Smooth muscle cell (in vitro differentiated cells): ENCODE measurements at regions not wholly inside any gene's neighbourhood (a gene's known extent, or its start where the extent isn't known, plus 50 kb on each side); places are given as distances from the start of the nearest gene placed in this dataset.

Source experiments
- DNase-seq: peaks from one replicate; lab custom pipeline; 2025; ENCODE audit not compliant: unreplicated experiment; lab: John Stamatoyannopoulos, UW
- H2AFZ ChIP-seq: fragments of 200-600 bp; sonication (generic); 2 replicates; pipeline ENCODE4 v1.6.0; 2016; ENCODE audit warnings: antibody characterized with exemption, low read depth, mild to moderate bottlenecking
- H3F3A ChIP-seq: fragments of 200-600 bp; sonication (generic); 2 replicates; pipeline ENCODE4 v1.6.0; 2017; ENCODE audit warnings: antibody characterized with exemption, low read depth
- H3K27ac ChIP-seq: fragments of 200-600 bp; sonication (generic); 2 replicates; pipeline ENCODE4 v1.5.1; 2016; ENCODE audit warnings: low read depth, mild to moderate bottlenecking
- H3K27me3 ChIP-seq: fragments of 200-600 bp; sonication (generic); 2 replicates; pipeline ENCODE4 v1.6.1; 2016; ENCODE audit warnings: low read depth, mild to moderate bottlenecking
- H3K36me3 ChIP-seq: fragments of 200-600 bp; sonication (generic); 2 replicates; pipeline ENCODE4 v1.5.1; 2016; ENCODE audit warnings: low read depth
- H3K4me1 ChIP-seq: fragments of 200-600 bp; sonication (generic); 2 replicates; pipeline ENCODE4 v1.5.1; 2016; ENCODE audit warnings: low read depth
- H3K4me2 ChIP-seq: fragments of 200-600 bp; sonication (generic); 2 replicates; pipeline ENCODE4 v1.6.0; 2016; ENCODE audit warnings: mild to moderate bottlenecking
- H3K4me3 ChIP-seq: fragments of 200-600 bp; sonication (generic); 2 replicates; pipeline ENCODE4 v1.5.1; 2016; ENCODE audit warnings: mild to moderate bottlenecking
- H3K79me2 ChIP-seq: fragments of 200-600 bp; sonication (generic); 2 replicates; pipeline ENCODE4 v1.6.0; 2016; ENCODE audit warnings: low read depth, mild to moderate bottlenecking
- H3K9ac ChIP-seq: fragments of 200-600 bp; sonication (generic); 2 replicates; pipeline ENCODE4 v1.6.0; 2016; ENCODE audit warnings: low read depth
- H3K9me3 ChIP-seq: fragments of 200-600 bp; sonication (generic); replicated peaks from 2 replicates; pipeline ENCODE4 v1.5.1; 2016; ENCODE audit warnings: low read depth
- H4K20me1 ChIP-seq: fragments of 200-600 bp; sonication (generic); 2 replicates; pipeline ENCODE4 v1.6.0; 2016; ENCODE audit warnings: low read depth
- CTCF ChIP-seq: fragments of 200-600 bp; sonication (generic); IDR thresholded peaks from 2 replicates; pipeline ENCODE4 v1.5.1; 2017; ENCODE audit warnings: borderline replicate concordance, mild to moderate bottlenecking, antibody characterized with exemption; ENCODE audit not compliant: insufficient read depth, poor library complexity, severe bottlenecking
- WGBS: methylation state at CpG from one replicate; pipeline ENCODE4 v1.1.7; 2016; ENCODE audit warnings: low lambda C conversion rate; 5-methylcytosine and 5-hydroxymethylcytosine counted together

- Histone ChIP-seq H3K4me3 (no peak overlapping the region), H4K20me1 (no peaks in the 10 kb centered on the region), H3K4me1 (peaks cover 19% of the 10 kb centered on the region), H2AFZ (no peak overlapping the region), H3K36me3 (no peaks in the 10 kb centered on the region), H3K79me2 (no peaks in the 10 kb centered on the region), H3K4me2 (no peak overlapping the region), H3F3A (peaks cover 10% of the 10 kb centered on the region), H3K27me3 (no peaks in the 10 kb centered on the region), H3K9ac (no peak overlapping the region), H3K9me3 (no peaks in the 10 kb centered on the region), H3K27ac (no peak overlapping the region)
- TF ChIP-seq CTCF = no peak
- 68% methylated on average over 4 of the region's 4 CpGs for WGBS
- DNase-seq = no peak
These were observed 166.0 kb downstream of the VEGFA start for GRCh38 chr6:43935921-43936439.

DNA sequence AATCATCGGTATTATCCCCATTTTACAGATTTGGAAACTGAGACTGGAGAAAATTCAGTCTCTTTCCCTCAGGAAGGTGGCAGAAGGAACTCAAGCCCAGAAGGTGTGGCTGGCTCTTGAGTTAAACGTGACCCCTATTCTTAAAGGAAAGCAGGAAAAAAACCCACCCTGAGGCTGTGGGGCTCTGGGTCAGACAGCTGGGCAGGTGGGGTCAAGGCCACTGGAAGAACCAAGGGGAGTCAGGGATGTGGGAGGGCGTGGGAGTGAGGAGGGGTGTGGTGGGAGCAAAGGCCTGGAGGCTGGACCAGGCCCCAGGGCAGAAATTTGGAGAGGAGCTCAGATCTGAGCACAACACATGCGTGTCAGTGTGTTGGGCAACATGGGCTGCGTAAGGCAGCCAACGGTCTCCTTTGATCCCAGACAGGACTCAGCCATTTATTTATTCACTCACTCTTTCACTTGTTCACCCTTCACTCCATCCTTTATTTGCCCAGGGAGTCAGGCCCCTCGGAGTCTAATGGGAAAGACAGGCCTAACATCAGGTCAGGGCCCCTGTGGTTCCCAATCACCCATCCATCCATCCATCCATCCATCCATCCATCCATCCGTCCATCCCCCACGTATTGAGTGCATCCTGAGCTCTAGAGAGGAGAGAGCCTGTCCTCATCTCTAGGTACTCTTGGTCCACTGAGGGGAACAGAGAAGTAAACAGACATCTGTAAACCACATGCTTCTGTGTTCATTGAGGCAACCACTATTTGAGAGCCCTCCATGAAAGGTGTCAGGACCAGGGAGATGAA is 165.0 kb downstream of the VEGFA start:
- Histone ChIP-seq H3K9me3 (no peaks in the 10 kb centered on the region), H3F3A (peaks cover 10% of the 10 kb centered on the region), H2AFZ (no peak overlapping the region), H3K79me2 (no peaks in the 10 kb centered on the region), H3K27me3 (no peaks in the 10 kb centered on the region), H3K27ac (no peak overlapping the region), H3K9ac (no peak overlapping the region), H3K4me1 (peaks cover 19% of the 10 kb centered on the region), H4K20me1 (no peaks in the 10 kb centered on the region), H3K4me2 (no peak overlapping the region), H3K4me3 (no peak overlapping the region), H3K36me3 (no peaks in the 10 kb centered on the region)
- no peak for DNase-seq
- WGBS = 92% methylated on average over 6 of the region's 9 CpGs
- no peak for TF ChIP-seq CTCF

- no peak for TF ChIP-seq CTCF
- Histone ChIP-seq H3K4me1 (peaks cover 19% of the 10 kb centered on the region), H3K36me3 (no peaks in the 10 kb centered on the region), H4K20me1 (no peaks in the 10 kb centered on the region), H3K79me2 (no peaks in the 10 kb centered on the region), H2AFZ (no peak overlapping the region), H3K9me3 (no peaks in the 10 kb centered on the region), H3F3A (peaks cover 10% of the 10 kb centered on the region), H3K4me3 (no peak overlapping the region), H3K9ac (no peak overlapping the region), H3K27ac (no peak overlapping the region), H3K27me3 (no peaks in the 10 kb centered on the region), H3K4me2 (peak overlapping the region; percentile 21)
- 94% methylated on average over 4 of the region's 4 CpGs for WGBS
- DNase-seq = no peak
These were observed 164.3 kb downstream of the VEGFA start for GRCh38 chr6:43934183-43934802.
